Left renal cortex interstitium (tissue), 4 donors: ENCODE measurements at regions not wholly inside any gene's neighbourhood (a gene's known extent, or its start where the extent isn't known, plus 50 kb on each side); places are given as distances from the start of the nearest gene placed in this dataset.

Experiments
- DNase-seq, 4 donors: peaks; one replicate each; pipeline ENCODE4 v3.0.0-alpha.2; 2013; ENCODE audit warnings: low read depth in 4 of 4, low spot score in 2 of 4, missing footprints in 1 of 4

- DNase-seq, result no peak
These were observed 50.6 kb upstream of the SMNDC1 start for GRCh38 chr10:110355141-110355831.

- no peak for DNase-seq
These were observed 51.4 kb upstream of the SMNDC1 start for GRCh38 chr10:110355922-110356627.

- DNase-seq, result peak in 1 of 4 donors; percentile 54
These were observed 52.0 kb upstream of the SMNDC1 start for GRCh38 chr10:110356628-110357245.

GRCh38 chr10:110357252-110357780, 52.6 kb upstream of the SMNDC1 start:
- no peak for DNase-seq

- no peak for DNase-seq
These were observed 53.2 kb upstream of the SMNDC1 start for GRCh38 chr10:110357871-110358270.

GRCh38 chr10:110358278-110358677, 53.6 kb upstream of the SMNDC1 start:
- no peak for DNase-seq

- DNase-seq, result no peak
These were observed 54.3 kb upstream of the SMNDC1 start for GRCh38 chr10:110358869-110359629.

- DNase-seq, result no peak
These were observed 56.2 kb upstream of the SMNDC1 start for GRCh38 chr10:110360857-110361474.

GRCh38 chr10:110361800-110362456, 57.2 kb upstream of the SMNDC1 start:
- DNase-seq, result no peak

- no peak for DNase-seq
These were observed 59.1 kb upstream of the SMNDC1 start for GRCh38 chr10:110363572-110364411.

GRCh38 chr10:110364531-110364937, 59.8 kb upstream of the SMNDC1 start:
- no peak for DNase-seq

GRCh38 chr10:110365356-110366143, 60.8 kb upstream of the SMNDC1 start:
- no peak for DNase-seq

GRCh38 chr10:110366635-110367034, 61.9 kb upstream of the SMNDC1 start:
- DNase-seq, result no peak

- DNase-seq, result no peak
These were observed 63.3 kb upstream of the SMNDC1 start for GRCh38 chr10:110368002-110368401.

GRCh38 chr10:110368556-110368955, 63.8 kb upstream of the SMNDC1 start:
- DNase-seq, result no peak

GRCh38 chr10:110370006-110370405, 65.3 kb upstream of the SMNDC1 start:
- no peak for DNase-seq

GRCh38 chr10:110372656-110373055, 67.9 kb upstream of the SMNDC1 start:
- no peak for DNase-seq

- no peak for DNase-seq
These were observed 68.3 kb upstream of the SMNDC1 start for GRCh38 chr10:110373059-110373458.
